GM12873 (cell line): ENCODE measurements at regions not wholly inside any gene's neighbourhood (a gene's known extent, or its start where the extent isn't known, plus 50 kb on each side); places are given as distances from the start of the nearest gene placed in this dataset.

Experiments
- TF ChIP-seq, protein P1 (sequence below): IDR thresholded peaks from 2 replicates; pipeline ENCODE4 v1.5.1; 2012; ENCODE audit warnings: low read depth, mild to moderate bottlenecking, moderate library complexity, low read length, control low read depth; ENCODE audit not compliant: insufficient read depth; ENCODE audit errors: missing control alignments

DNA sequence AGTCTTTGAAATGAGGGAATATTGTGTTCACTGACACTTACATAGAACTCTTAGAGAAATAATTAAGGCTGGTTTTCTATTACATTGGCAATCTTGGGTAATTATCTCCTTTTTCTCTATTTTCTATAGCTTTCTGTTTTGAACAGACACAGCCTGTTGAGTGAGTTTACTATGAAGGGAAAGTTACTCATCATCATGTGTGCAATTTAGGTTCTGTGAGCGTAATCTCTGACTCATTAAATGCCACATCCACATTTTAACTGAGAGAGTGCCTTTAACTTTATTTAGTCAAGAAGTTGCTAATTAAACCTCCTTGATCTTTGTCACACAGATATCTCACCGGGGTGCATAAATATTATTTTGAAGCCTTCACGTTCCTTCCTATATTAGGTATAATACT is 174.0 kb upstream of the SLC8A1 start:
- TF ChIP-seq, protein P1, sequence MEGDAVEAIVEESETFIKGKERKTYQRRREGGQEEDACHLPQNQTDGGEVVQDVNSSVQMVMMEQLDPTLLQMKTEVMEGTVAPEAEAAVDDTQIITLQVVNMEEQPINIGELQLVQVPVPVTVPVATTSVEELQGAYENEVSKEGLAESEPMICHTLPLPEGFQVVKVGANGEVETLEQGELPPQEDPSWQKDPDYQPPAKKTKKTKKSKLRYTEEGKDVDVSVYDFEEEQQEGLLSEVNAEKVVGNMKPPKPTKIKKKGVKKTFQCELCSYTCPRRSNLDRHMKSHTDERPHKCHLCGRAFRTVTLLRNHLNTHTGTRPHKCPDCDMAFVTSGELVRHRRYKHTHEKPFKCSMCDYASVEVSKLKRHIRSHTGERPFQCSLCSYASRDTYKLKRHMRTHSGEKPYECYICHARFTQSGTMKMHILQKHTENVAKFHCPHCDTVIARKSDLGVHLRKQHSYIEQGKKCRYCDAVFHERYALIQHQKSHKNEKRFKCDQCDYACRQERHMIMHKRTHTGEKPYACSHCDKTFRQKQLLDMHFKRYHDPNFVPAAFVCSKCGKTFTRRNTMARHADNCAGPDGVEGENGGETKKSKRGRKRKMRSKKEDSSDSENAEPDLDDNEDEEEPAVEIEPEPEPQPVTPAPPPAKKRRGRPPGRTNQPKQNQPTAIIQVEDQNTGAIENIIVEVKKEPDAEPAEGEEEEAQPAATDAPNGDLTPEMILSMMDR: no peak

DNA sequence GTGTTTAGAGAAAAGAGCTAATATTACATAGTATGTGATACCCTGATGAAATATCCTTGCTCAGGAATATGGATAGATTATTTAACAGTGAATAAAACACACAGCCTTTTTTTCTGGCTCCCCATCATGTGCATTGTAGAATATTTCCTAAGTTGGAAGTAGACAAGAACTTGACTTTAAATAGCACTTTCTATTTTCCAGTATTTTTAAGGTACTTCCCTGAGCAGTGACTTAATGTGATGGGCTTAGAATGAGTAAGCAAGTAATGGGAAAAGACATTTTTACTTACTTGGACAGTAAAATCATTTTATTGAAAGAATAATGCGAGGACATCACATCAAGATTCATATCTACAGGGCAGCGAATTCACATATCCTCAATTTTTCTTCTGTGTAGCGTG is 176.7 kb upstream of the SLC8A1 start:
- TF ChIP-seq, protein P1: no peak

DNA sequence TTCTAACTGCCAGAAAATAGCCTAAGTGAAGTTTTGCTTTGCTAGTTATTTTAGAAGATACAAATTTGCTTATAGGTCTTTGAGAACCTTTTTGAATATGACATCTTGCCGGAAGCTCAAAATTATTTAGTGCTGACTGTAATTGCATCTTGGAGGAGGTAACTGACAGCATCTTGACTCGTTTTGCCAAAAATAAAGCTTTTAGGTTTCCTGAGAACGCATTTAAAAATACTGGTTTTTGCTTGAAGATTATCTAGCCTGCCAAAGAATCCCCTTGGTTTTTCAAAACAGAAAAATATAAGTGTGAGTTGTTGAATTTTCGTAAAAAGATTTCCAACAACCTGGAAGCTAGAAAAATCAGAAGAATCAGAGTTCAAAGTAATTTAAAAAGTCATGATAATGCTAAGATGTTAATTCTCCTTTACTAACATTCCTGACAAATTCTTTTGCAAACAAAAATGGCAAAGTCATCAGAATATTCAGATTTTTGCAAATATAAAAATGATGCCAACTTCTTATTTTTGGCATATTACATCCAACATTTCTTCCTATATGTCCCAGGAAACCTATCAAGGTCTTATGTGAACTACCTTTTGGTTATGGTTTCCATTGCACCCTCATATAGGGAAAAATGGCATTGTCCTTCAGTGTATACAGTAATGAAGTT is 178.0 kb upstream of the SLC8A1 start:
- TF ChIP-seq, protein P1: no peak

DNA sequence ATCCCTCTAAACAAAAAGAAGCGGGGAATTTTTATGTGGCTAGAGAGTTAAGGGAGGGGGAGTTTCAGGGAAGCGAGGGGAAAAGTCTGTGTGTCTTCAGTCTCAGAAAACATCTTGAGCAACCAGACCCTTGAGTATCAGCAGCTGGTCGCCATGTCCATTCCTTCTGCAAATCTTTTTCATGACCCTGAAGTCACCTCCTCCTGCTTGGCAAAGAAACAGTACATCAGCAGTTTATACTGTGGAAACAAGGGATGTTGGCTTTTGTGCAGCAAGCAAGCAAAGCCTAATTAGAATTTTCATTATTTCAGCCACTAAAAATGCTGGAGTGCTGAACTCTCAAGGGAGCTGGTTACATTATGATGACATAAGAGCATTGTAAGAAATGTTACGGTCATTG is 187.4 kb upstream of the SLC8A1 start:
- TF ChIP-seq, protein P1: no peak

DNA sequence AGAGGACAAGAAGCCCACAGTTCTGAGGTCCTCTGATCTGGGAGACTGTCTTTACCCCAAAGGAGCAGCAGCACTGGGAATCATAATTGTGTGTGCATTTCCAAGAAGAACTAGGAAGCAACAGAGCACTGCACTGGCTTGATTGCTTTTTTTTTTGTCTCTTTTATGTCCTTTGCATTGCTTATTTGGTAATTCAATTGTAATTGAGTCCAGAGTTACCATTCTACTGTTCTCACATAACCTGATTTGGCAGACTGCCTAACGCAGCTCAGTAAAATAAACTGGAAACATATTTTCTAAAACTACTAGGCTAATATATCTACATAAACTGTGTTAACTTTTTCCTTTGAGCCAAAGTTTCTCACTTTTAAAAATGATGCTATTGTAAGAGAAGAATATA is 190.3 kb upstream of the SLC8A1 start:
- TF ChIP-seq, protein P1: no peak

DNA sequence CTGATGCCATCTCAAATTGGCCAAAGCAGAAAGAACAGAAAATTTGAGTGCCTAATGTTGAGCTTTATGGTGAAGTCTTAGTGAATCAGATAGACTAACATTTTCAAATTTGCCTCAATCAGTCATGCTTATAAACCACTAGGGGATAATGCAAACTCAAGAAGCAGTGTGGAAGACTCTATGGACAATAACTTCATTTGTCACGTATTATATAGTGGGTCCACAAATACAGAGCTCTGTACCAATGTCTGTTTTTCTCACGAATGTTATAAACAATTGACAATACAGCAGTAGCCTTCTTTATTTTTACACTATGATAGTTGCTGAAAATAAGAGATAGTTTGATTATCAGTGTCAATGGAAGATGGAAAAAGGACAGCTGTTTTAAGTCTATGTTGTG is 190.8 kb upstream of the SLC8A1 start:
- TF ChIP-seq, protein P1: no peak

DNA sequence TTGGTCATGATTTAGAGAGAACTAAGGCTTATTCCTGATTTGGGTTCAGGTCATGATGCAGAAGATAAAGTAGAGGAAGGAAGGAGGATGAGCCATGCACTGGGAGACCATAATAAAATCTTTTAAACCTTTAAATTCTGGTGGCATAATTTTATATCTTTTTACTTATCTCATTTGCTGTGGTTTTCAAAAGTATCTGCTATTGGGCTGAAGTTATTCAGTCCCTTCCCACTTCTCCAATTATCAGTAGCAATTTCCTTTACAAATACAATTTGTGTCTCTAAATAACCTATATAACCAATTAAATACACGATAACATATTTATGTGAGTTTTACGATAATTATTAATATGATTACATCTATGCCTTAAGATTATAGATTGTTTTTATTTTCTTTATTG is 194.8 kb upstream of the SLC8A1 start:
- TF ChIP-seq, protein P1: no peak
